Vagina (tissue), 2 donors: ENCODE measurements at regions not wholly inside any gene's neighbourhood (a gene's known extent, or its start where the extent isn't known, plus 50 kb on each side); places are given as distances from the start of the nearest gene placed in this dataset.

Experiments used
- POLR2A ChIP-seq, 2 donors: fragments of 450-650 bp; IDR thresholded peaks; one replicate each; pipeline ENCODE4 v1.6.1; 2017; ENCODE audit warnings: antibody characterized with exemption in 2 of 2, mild to moderate bottlenecking in 2 of 2, moderate library complexity in 2 of 2
- POLR2AphosphoS5 ChIP-seq, 2 donors: sonication (generic); formaldehyde crosslinking; IDR thresholded peaks; one replicate each; pipeline ENCODE4 v1.9.0; 2017; ENCODE audit warnings: antibody characterized with exemption in 2 of 2, mild to moderate bottlenecking in 2 of 2, low read depth in 1 of 2; ENCODE audit not compliant: insufficient read depth in 1 of 2
- TF ChIP-seq, protein P1 (sequence below), 3 experiments: fragments of 450-650 bp in 2 of 3; fragments of 200-600 bp in 1 of 3; sonication (generic) in 1 of 3; IDR thresholded peaks; one replicate each; pipeline ENCODE4 v1.5.1; 2017 to 2019; ENCODE audit warnings: antibody characterized with exemption in 3 of 3, mild to moderate bottlenecking in 2 of 3, moderate library complexity in 2 of 3

DNA sequence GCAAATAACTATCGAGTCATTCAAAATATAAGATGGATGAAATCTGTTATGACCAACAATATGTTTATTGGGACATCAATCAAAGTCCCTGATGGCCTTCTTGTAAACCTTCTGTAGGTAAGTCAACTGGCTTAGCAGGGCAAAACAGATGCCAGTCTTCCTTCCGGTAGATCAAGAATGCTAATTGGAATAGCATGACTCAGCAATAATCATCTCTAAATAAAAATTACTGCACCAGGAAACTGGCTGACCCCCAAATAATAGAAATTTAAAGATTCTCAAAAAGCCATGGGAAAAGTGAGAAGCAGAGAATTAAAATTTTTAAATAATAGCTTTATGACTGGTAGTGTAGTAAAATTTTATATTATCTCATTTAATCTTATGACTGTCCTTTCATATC lies 1005.4 kb downstream of the OLFM4 start:
- TF ChIP-seq, protein P1, sequence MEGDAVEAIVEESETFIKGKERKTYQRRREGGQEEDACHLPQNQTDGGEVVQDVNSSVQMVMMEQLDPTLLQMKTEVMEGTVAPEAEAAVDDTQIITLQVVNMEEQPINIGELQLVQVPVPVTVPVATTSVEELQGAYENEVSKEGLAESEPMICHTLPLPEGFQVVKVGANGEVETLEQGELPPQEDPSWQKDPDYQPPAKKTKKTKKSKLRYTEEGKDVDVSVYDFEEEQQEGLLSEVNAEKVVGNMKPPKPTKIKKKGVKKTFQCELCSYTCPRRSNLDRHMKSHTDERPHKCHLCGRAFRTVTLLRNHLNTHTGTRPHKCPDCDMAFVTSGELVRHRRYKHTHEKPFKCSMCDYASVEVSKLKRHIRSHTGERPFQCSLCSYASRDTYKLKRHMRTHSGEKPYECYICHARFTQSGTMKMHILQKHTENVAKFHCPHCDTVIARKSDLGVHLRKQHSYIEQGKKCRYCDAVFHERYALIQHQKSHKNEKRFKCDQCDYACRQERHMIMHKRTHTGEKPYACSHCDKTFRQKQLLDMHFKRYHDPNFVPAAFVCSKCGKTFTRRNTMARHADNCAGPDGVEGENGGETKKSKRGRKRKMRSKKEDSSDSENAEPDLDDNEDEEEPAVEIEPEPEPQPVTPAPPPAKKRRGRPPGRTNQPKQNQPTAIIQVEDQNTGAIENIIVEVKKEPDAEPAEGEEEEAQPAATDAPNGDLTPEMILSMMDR (IDR thresholded peaks at IDR 0.05): no peak
- TF ChIP-seq POLR2A (IDR thresholded peaks at IDR 0.05): no peak
- no peak for TF ChIP-seq POLR2AphosphoS5 (IDR thresholded peaks at IDR 0.05; ENCODE audit: insufficient read depth in 1 of 2, low read depth in 1 of 2)
